GM23248 (cell line): ENCODE measurements at regions not wholly inside any gene's neighbourhood (a gene's known extent, or its start where the extent isn't known, plus 50 kb on each side); places are given as distances from the start of the nearest gene placed in this dataset.

ENCODE experiments used
- EZH2 ChIP-seq: fragments of 200-600 bp; sonication (generic); IDR thresholded peaks from 2 replicates; pipeline ENCODE4 v1.6.1; 2018; ENCODE audit warnings: antibody characterized with exemption, mild to moderate bottlenecking; ENCODE audit not compliant: insufficient read depth, poor library complexity, severe bottlenecking
- EZH2phosphoT487 ChIP-seq: fragments of 200-600 bp; sonication (generic); IDR thresholded peaks from 2 replicates; pipeline ENCODE4 v1.6.1; 2018; ENCODE audit warnings: antibody characterized with exemption, moderate library complexity, mild to moderate bottlenecking, low read depth; ENCODE audit not compliant: insufficient read depth

DNA sequence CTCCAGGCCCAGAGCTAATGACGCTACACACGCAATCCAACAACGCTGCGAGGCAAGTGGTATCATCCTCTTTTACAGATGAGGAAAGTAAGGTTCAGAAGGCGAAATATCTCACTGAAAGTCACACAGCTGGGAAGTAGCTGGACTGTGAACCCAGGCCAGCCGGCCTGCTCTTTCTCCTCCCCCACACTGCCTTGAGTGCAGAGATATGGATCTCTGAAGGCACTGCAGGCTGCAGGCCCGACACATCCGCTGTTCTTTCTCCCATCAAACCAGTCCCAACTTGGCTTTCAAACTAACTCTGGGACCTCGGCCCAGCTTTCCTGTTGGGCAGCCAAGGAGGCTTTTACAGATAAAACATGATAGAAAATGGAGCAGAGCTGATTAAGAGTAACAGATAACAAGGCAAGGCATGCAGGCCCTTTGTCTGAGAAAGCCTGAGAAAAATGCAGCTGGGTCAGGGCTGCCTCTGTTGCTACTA is 64.0 kb upstream of the PTPRJ start:
- TF ChIP-seq EZH2 (no peak), EZH2phosphoT487 (no peak)
